ENCODE measurements at regions not wholly inside any gene's neighbourhood (a gene's known extent, or its start where the extent isn't known, plus 50 kb on each side); places are given as distances from the start of the nearest gene placed in this dataset.

DNA sequence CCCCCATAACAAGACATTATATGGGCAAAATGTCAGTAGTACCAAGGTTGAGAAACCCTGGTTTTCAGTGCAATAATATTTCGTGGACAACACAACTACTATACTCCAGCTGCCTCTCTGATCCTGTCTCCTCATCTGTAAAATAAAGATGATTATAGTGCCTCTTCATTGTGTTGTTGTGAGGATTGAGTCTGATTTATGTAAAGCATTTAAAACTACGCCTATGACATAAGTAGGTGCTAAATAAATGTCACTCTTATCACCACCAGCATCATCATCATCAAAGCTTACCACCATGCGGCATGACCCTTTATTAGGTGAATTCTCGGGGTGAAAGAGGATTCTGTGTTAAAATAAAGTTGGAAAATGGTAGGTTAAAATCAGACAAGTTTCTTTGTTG is 67.8 kb upstream of the IFNE start:
- ChIA-PET POLR2A (no interaction called here), CTCF (interaction anchor here (1.5 kb wide), 1 partner anchor 84 kb away, joined by 4 read pairs; no protein-coding TSS in a partner anchor)
- H3K4me3 ChIP-seq (ENCODE audit: low read depth, low read length) = peak overlapping the region; percentile 6; the same call in 1 of the 2 replicates
- TF ChIP-seq, protein P1, sequence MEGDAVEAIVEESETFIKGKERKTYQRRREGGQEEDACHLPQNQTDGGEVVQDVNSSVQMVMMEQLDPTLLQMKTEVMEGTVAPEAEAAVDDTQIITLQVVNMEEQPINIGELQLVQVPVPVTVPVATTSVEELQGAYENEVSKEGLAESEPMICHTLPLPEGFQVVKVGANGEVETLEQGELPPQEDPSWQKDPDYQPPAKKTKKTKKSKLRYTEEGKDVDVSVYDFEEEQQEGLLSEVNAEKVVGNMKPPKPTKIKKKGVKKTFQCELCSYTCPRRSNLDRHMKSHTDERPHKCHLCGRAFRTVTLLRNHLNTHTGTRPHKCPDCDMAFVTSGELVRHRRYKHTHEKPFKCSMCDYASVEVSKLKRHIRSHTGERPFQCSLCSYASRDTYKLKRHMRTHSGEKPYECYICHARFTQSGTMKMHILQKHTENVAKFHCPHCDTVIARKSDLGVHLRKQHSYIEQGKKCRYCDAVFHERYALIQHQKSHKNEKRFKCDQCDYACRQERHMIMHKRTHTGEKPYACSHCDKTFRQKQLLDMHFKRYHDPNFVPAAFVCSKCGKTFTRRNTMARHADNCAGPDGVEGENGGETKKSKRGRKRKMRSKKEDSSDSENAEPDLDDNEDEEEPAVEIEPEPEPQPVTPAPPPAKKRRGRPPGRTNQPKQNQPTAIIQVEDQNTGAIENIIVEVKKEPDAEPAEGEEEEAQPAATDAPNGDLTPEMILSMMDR (IDR thresholded peaks at IDR 0.05; ENCODE audit: insufficient read depth, low read length, missing control alignments) = no peak
- DNase-seq (ENCODE audit: low read depth, low spot score) = no peak

DNA sequence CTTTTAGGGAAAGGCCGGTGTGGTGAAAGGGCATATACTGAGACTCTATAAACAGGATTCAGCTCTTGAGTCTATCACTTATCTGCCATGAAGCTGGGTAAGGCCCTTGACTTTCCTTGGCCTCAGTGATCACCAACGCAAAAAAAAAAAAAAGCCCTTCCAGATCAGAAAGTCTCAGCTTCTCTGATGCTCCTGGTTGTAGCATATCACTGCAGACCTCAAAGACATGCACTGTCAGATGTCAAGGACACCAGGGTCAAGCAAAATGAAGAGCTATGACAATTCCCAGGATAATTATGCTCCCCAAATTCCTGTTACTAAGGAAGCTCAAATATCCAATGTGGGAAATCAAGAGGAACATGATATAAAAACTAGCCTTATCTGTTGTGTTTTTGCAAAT is 68.3 kb upstream of the IFNE start:
- no peak for DNase-seq (ENCODE audit: low read depth, low spot score)
- TF ChIP-seq, protein P1 (IDR thresholded peaks at IDR 0.05; ENCODE audit: insufficient read depth, low read length, missing control alignments) = no peak
- H3K4me3 ChIP-seq (ENCODE audit: low read depth, low read length) = no peak overlapping the region
- ChIA-PET POLR2A (interaction anchor here (0.6 kb wide), 1 partner anchor 228 kb away, joined by 7 read pairs; no protein-coding TSS in a partner anchor), CTCF (interaction anchor here (1.5 kb wide), 1 partner anchor 85 kb away, joined by 4 read pairs; no protein-coding TSS in a partner anchor)

GRCh38 chr9:21551401-21551800 is 69.3 kb upstream of the IFNE start:
- DNase-seq (ENCODE audit: low read depth, low spot score) = no peak

DNA sequence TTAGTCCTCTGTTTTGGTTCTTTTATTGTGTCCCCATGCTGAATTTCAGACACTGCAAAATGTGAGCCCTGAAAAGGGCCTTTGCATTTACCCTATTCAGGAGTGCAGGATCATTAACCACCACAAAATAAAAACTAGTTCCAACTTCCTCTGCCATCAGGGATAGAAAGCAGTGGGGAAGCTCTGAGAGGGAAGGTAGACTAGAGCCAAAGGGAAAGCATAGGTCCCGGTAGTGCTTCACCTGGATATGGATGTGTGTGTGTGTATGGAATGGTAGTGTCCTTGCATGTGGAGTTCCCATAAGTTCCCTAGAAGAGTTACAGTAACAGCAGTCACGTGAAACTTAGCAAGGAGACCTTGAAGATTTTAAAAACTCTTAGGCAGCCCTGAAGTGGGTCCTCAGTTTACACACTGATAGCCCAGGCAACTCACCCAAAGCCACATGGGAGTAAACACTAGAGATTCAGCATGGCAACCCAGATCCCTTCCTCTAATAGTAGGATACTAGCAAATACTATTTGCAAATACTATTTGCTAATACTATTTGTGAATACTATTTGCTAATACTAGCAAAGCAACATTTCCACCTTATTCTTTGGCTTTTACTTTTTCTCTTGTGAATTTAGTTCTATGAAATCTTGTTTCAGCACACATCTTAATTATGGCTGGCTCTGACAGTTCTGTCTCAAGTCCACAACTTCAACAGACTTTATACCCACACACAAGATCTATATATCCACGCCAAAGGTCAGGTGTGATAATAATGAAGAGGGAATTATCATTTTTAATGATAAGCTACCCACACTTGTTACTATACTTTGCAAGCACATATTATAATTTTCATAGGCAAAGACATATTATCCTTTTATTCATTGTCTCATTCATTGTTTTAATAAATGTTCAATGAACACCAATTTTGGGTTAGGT is 70.4 kb upstream of the IFNE start:
- POLR2A ChIA-PET = no interaction called here
- H3K4me3 ChIP-seq (ENCODE audit: low read depth, low read length) = no peak overlapping the region
- TF ChIP-seq, protein P1 (IDR thresholded peaks at IDR 0.05; ENCODE audit: insufficient read depth, low read length, missing control alignments) = no peak
- no peak for DNase-seq (ENCODE audit: low read depth, low spot score)
- CTCF ChIA-PET = interaction anchor here (0.6 to 2.5 kb wide), 5 partner anchors 16 to 238 kb away, joined by 3 to 8 read pairs (median 3); no protein-coding TSS in a partner anchor

More at GRCh38 chr9:21551401-21551800, 69.3 kb upstream of the IFNE start:
- POLR2A ChIA-PET = no interaction called here
- H3K4me3 ChIP-seq (ENCODE audit: low read depth, low read length) = no peak overlapping the region
- TF ChIP-seq, protein P1 (IDR thresholded peaks at IDR 0.05; ENCODE audit: insufficient read depth, low read length, missing control alignments) = no peak
- CTCF ChIA-PET = interaction anchor here (0.6 to 1.2 kb wide), 3 partner anchors 158 to 239 kb away, joined by 3 to 4 read pairs (median 3); no protein-coding TSS in a partner anchor

DNA sequence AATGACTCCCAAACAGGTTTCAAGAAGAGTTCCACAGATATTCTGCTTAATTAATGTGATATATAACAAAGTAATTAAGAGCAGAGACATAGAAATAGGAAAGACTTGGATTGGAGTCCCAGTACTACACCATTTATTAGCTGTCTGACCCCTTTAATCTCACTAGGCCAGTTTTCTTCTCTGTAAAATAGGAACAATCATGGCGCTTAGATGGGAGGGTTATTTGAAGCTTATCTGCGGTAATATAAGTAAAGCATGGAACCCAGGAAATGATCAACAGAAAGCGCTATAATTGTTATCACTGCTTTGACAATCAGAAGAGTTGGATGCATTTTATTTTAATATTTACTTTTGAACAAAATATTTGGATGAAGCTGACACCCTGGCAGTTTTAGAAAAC is 71.3 kb upstream of the IFNE start:
- ChIA-PET POLR2A (no interaction called here), CTCF (interaction anchor here (1.0 to 2.5 kb wide), 4 partner anchors 15 to 235 kb away, joined by 3 to 10 read pairs (median 6); no protein-coding TSS in a partner anchor)
- TF ChIP-seq, protein P1 (IDR thresholded peaks at IDR 0.05; ENCODE audit: insufficient read depth, low read length, missing control alignments) = no peak
- no peak overlapping the region for H3K4me3 ChIP-seq (ENCODE audit: low read depth, low read length)
- no peak for DNase-seq (ENCODE audit: low read depth, low spot score)

- DNase-seq (ENCODE audit: low read depth, low spot score) = no peak
- H3K4me3 ChIP-seq (ENCODE audit: low read depth, low read length) = no peak overlapping the region
- ChIA-PET CTCF (interaction anchor here (1.0 to 2.5 kb wide), 5 partner anchors 21 to 259 kb away, joined by 3 to 10 read pairs (median 5); no protein-coding TSS in a partner anchor), POLR2A (no interaction called here)
- TF ChIP-seq, protein P1 (IDR thresholded peaks at IDR 0.05; ENCODE audit: insufficient read depth, low read length, missing control alignments) = no peak
Measured at GRCh38 chr9:21554813-21555212, 72.7 kb upstream of the IFNE start.

All from AG04449 (cell line).